Bronchial epithelial cell (primary cell): ENCODE measurements at regions not wholly inside any gene's neighbourhood (a gene's known extent, or its start where the extent isn't known, plus 50 kb on each side); places are given as distances from the start of the nearest gene placed in this dataset.
"Not testable (repeated sequence)": the region's sequence is repeated elsewhere in the genome, so short reads cannot be mapped to it uniquely, and the experiment has no call there.

Experiments used
- DNase-seq: peaks from one replicate; pipeline ENCODE4 v3.0.0-alpha.2; 2010; ENCODE audit warnings: low read depth
- FAIRE-seq: peaks from 2 replicates; lab custom pipeline; 2011; peaks lifted over from hg19 to GRCh38; lab: Jason Lieb, UNC
- H3K27me3 ChIP-seq: 2 replicates; pipeline ENCODE4 v1.5.1; 2011; ENCODE audit warnings: low read length; ENCODE audit not compliant: control insufficient read depth, insufficient read depth
- H3K36me3 ChIP-seq: 2 replicates; pipeline ENCODE4 v1.5.1; 2011; ENCODE audit warnings: low read length; ENCODE audit not compliant: control insufficient read depth, insufficient read depth
- H3K4me3 ChIP-seq: 2 replicates; pipeline ENCODE4 v1.5.1; 2011; ENCODE audit warnings: mild to moderate bottlenecking, low read depth, low read length, control low read depth
- TF ChIP-seq, protein P1 (sequence below): IDR thresholded peaks from 2 replicates; pipeline ENCODE4 v1.5.1; 2011; ENCODE audit warnings: mild to moderate bottlenecking, moderate library complexity, low read length, control low read depth, inconsistent platforms; ENCODE audit not compliant: insufficient read depth, severe bottlenecking

DNA sequence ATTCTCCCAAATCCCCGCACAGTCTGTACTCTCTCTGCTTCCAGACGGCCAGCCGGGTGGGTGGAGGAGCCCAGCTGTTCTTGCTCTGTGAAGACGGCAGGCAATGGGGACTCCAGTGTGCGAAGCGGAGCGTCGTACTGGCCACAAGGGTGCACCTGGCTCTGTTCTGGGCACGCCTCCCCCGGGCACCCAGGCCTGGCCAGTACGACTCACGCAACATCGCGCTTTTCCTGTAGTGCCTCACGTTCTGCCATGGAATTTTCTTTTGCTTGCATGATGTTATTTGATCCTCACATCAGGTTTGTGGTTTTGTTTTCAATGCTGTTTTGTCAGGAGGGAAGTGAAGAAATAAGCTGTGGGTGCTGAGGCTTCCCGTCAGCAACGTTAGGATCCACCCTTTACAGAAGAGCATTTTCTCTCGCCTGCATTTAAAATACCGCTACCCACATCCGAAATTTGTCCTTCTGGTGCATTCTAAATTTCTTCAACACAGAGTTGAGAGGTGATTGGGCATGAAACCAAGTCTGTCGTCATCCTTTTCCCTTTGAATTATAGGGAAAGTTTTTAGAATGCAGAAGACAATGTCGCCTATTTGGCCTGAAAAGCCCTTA is 311.7 kb downstream of the TRIM36 start:
- TF ChIP-seq, protein P1, sequence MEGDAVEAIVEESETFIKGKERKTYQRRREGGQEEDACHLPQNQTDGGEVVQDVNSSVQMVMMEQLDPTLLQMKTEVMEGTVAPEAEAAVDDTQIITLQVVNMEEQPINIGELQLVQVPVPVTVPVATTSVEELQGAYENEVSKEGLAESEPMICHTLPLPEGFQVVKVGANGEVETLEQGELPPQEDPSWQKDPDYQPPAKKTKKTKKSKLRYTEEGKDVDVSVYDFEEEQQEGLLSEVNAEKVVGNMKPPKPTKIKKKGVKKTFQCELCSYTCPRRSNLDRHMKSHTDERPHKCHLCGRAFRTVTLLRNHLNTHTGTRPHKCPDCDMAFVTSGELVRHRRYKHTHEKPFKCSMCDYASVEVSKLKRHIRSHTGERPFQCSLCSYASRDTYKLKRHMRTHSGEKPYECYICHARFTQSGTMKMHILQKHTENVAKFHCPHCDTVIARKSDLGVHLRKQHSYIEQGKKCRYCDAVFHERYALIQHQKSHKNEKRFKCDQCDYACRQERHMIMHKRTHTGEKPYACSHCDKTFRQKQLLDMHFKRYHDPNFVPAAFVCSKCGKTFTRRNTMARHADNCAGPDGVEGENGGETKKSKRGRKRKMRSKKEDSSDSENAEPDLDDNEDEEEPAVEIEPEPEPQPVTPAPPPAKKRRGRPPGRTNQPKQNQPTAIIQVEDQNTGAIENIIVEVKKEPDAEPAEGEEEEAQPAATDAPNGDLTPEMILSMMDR = no peak
- FAIRE-seq (no peak), DNase-seq (no peak)
- no peaks in the 10 kb centered on the region for H3K36me3 ChIP-seq
- H3K4me3 ChIP-seq = no peak overlapping the region
- H3K27me3 ChIP-seq = no peaks in the 10 kb centered on the region

DNA sequence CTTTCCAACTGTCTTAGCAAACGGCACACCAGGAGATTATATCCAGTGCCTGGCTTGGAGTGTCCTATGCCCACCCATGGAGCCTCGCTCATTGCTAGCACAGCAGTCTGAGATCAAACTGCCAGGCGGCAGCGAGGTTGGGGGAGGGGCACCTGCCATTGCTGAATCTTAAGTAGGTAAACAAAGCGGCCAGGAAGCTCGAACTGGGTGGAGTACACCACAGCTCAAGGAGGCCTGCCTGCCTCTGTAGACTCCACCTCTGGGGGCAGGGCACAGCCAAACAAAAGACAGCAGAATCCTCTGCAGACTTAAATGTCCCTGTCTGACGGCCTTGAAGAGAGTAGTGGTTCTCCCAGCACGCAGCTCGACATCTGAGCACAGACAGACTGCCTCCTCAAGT is 325.0 kb downstream of the TRIM36 start:
- not testable (repeated sequence) for H3K36me3 ChIP-seq, FAIRE-seq, H3K27me3 ChIP-seq, H3K4me3 ChIP-seq, DNase-seq

DNA sequence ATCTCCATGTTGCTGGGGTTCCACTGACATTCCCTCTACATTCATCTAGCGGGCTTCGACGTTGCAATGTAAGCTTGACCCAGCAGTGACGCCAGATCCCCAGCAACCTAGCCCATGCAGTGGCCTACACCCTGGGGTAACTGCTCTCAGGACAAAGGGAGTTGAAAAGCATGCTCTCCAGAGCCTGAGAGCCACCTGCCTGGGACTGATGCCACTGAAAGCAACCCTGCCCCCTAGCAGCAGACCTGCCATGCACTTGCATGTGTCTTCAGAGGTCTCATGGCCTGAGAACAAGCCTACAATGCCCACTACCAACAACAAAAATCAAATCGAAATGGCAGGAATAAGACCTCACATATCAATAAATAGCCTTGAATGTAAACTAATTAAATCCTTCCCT is 330.3 kb downstream of the TRIM36 start:
- Histone ChIP-seq H3K4me3 (no peak overlapping the region), H3K27me3 (no peaks in the 10 kb centered on the region), H3K36me3 (no peaks in the 10 kb centered on the region)
- FAIRE-seq = no peak
- no peak for DNase-seq
- TF ChIP-seq, protein P1 = no peak

DNA sequence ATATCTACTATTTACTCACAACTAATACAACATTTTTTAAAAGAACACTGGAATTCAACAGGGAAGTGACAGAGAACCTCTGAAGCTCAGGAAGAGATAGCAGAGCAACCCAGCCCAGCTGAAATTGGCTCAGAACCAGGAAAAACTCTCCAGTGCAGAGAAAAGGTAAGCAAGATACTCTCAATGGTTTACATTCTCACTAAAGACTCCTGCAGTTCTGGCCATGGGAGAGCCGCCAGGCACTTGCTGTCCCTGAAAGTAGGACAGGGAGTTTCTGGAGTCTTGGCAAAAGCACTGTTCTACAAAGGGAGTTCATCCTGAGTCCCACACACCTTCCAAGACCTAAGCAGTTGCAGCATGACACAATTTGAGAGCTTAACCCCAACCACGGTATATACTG is 330.8 kb downstream of the TRIM36 start:
- no peak for DNase-seq
- FAIRE-seq = peak; percentile 64
- TF ChIP-seq, protein P1 = no peak
- Histone ChIP-seq H3K4me3 (no peak overlapping the region), H3K36me3 (no peaks in the 10 kb centered on the region), H3K27me3 (no peaks in the 10 kb centered on the region)

DNA sequence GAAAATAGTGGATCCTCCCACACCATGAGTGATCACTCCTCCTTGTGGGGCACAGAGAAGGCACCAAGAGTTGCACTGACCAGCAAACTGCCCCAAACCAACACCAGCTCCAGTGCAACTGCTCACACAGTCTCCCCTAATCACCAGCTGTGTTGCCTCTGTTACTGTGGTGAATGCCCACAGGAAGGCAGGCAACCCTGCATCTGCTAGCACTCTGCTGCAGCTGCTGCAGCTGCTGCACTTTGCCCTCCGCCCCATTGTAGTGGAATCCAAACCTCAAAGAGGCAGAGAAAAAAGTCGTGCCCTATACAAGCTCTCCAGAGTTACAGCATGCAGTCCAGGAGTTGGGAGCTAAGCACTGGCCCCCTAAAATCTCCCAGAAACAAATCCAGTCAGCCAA is 339.6 kb downstream of the TRIM36 start:
- Histone ChIP-seq H3K36me3 (no peaks in the 10 kb centered on the region), H3K27me3 (no peaks in the 10 kb centered on the region), H3K4me3 (no peak overlapping the region)
- TF ChIP-seq, protein P1 = no peak
- FAIRE-seq (no peak), DNase-seq (no peak)

DNA sequence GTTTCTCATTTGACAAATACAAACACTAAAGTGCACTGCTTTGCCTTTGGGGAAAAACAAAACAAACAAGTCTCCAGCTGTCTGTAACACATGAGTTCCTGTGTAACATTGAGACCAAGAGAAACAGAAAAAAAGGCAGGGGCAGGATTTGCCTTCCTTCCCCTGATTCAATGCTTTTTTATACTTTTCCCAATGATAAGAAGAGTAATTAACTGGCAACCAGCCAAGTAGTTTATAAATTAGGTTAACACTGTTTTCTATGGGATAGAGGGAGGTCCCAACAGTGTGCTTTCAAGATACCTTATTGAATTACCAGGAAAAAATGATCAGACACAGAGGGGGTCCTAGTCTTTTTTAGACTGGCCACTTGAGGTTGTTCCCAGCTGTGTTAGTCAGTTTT is 346.8 kb downstream of the TRIM36 start:
- no peaks in the 10 kb centered on the region for H3K36me3 ChIP-seq
- no peaks in the 10 kb centered on the region for H3K27me3 ChIP-seq
- FAIRE-seq (no peak), DNase-seq (no peak)
- no peak overlapping the region for H3K4me3 ChIP-seq
- TF ChIP-seq, protein P1 = no peak
